Esophagus muscularis mucosa (tissue), 4 donors: ENCODE measurements at regions not wholly inside any gene's neighbourhood (a gene's known extent, or its start where the extent isn't known, plus 50 kb on each side); places are given as distances from the start of the nearest gene placed in this dataset.
"Not testable (repeated sequence)": the region's sequence is repeated elsewhere in the genome, so short reads cannot be mapped to it uniquely, and the experiment has no call there.

Experiments used
- DNase-seq: peaks from one replicate; pipeline ENCODE4 v3.0.0-alpha.2; 2017; ENCODE audit errors: extremely low spot score
- H3K27ac ChIP-seq, 4 donors: fragments of 200-600 bp; sonication (generic); replicated peaks in 1 of 4; 1 replicate in 3 of 4; 2 replicates in 1 of 4; pipeline ENCODE4 v1.5.1; 2016 to 2019; ENCODE audit warnings: mild to moderate bottlenecking in 1 of 4
- H3K27me3 ChIP-seq, 4 donors: fragments of 200-600 bp; sonication (generic); one replicate each; pipeline versions ENCODE4 v1.5.1 to v1.6.0; 2016 to 2019
- H3K36me3 ChIP-seq, 4 donors: fragments of 200-600 bp; sonication (generic); one replicate each; pipeline ENCODE4 v1.5.1; 2016 to 2019
- H3K4me1 ChIP-seq, 4 donors: fragments of 200-600 bp; sonication (generic); one replicate each; pipeline ENCODE4 v1.5.1; 2016 to 2019
- H3K4me3 ChIP-seq, 4 donors: fragments of 200-600 bp; sonication (generic); 1 replicate in 2 of 4; 2 replicates in 2 of 4; pipeline ENCODE4 v1.5.1; 2016 to 2019; ENCODE audit warnings: mild to moderate bottlenecking in 4 of 4, moderate library complexity in 1 of 4
- H3K9me3 ChIP-seq, 4 donors: fragments of 200-600 bp; sonication (generic); 1 replicate in 3 of 4; 2 replicates in 1 of 4; pipeline ENCODE4 v1.5.1; 2016 to 2019
- EP300 ChIP-seq: sonication (generic); formaldehyde crosslinking; IDR thresholded peaks from one replicate; pipeline ENCODE4 v1.6.1; 2017; ENCODE audit warnings: antibody characterized with exemption
- POLR2A ChIP-seq: fragments of 450-650 bp; IDR thresholded peaks from one replicate; pipeline ENCODE4 v1.6.1; 2017; ENCODE audit warnings: antibody characterized with exemption, moderate library complexity, mild to moderate bottlenecking, low read depth
- POLR2AphosphoS5 ChIP-seq, 2 donors: sonication (generic); formaldehyde crosslinking; IDR thresholded peaks; one replicate each; pipeline ENCODE4 v1.6.1; 2017; ENCODE audit warnings: antibody characterized with exemption in 2 of 2
- WGBS: methylation state at CpG from one replicate; pipeline ENCODE4 v1.1.5; 2018; 5-methylcytosine and 5-hydroxymethylcytosine counted together
- intact Hi-C: fragments of 100-400 bp; cut with DNase I; formaldehyde crosslinking; loops from one replicate; pipeline ENCODE4 v1.15.1; 2023
- TF ChIP-seq, protein P1 (sequence below), 3 experiments: fragments of 200-600 bp in 2 of 3; fragments of 450-650 bp in 1 of 3; sonication (generic) in 2 of 3; IDR thresholded peaks; one replicate each; pipeline ENCODE4 v1.5.1; 2017 to 2019; ENCODE audit warnings: antibody characterized with exemption in 3 of 3, mild to moderate bottlenecking in 2 of 3, moderate library complexity in 1 of 3

DNA sequence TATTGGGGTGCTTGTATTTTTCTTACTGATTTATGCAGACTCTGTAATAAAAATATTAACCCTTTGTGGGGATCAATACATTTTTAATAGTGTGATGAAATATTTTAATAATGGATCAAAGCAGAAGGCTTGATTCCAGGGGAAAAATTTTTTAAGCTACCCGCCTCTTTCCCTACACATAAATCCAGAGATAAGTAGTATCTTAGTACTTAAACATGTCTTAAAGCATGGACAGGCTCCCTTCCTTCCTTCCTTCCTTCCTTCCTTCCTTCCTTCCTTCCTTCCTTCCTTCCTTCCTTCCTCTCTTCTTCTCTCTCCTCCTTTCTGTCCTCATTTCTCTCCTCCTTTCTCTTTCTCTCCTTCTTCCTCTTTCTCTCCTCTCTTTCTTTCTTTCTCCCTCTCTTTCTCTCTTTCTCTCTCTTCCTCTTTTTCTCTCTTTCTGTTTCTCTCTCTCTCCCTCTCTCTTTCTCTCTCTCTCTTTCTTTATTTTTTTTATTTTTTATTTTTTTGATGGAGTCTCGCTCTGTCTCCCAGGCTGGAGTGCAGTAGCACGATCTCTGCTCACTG lies 78.0 kb upstream of the SPRY4 start:
- 97% methylated on average over 3 of the region's 3 CpGs for WGBS
- Histone ChIP-seq H3K9me3 (no peaks in the 10 kb centered on the region), H3K36me3 (no peaks in the 10 kb centered on the region), H3K4me3 (no peak overlapping the region), H3K4me1 (peaks cover 0 to 30% (median 24%) of the 10 kb centered on the region in 4 donors), H3K27me3 (no peaks in the 10 kb centered on the region), H3K27ac (peak overlapping the region in 2 of 4 donors; percentile 81)
- TF ChIP-seq, protein P1, sequence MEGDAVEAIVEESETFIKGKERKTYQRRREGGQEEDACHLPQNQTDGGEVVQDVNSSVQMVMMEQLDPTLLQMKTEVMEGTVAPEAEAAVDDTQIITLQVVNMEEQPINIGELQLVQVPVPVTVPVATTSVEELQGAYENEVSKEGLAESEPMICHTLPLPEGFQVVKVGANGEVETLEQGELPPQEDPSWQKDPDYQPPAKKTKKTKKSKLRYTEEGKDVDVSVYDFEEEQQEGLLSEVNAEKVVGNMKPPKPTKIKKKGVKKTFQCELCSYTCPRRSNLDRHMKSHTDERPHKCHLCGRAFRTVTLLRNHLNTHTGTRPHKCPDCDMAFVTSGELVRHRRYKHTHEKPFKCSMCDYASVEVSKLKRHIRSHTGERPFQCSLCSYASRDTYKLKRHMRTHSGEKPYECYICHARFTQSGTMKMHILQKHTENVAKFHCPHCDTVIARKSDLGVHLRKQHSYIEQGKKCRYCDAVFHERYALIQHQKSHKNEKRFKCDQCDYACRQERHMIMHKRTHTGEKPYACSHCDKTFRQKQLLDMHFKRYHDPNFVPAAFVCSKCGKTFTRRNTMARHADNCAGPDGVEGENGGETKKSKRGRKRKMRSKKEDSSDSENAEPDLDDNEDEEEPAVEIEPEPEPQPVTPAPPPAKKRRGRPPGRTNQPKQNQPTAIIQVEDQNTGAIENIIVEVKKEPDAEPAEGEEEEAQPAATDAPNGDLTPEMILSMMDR (IDR thresholded peaks at IDR 0.05) = no peak
- no peak for TF ChIP-seq POLR2AphosphoS5 (IDR thresholded peaks at IDR 0.05)
- no peak for TF ChIP-seq POLR2A
- TF ChIP-seq EP300 = no peak
- intact Hi-C loops = no loop called here
- DNase-seq = no peak

GRCh38 chr5:142400415-142400814 lies 75.6 kb upstream of the SPRY4 start:
- DNase-seq = no peak
- no peaks in the 10 kb centered on the region for H3K27me3 ChIP-seq
- H3K9me3 ChIP-seq = peaks cover 0 to 8% (median 0%) of the 10 kb centered on the region in 4 donors
- TF ChIP-seq EP300 (no peak), POLR2A (no peak), POLR2AphosphoS5 (IDR thresholded peaks at IDR 0.05) (no peak)
- TF ChIP-seq, protein P1 (IDR thresholded peaks at IDR 0.05) = no peak
- intact Hi-C loops = no loop called here
- peaks cover 0 to 23% (median 20%) of the 10 kb centered on the region in 4 donors for H3K4me1 ChIP-seq
- 90% methylated on average over 8 of the region's 8 CpGs for WGBS
- H3K36me3 ChIP-seq = no peaks in the 10 kb centered on the region
- H3K4me3 ChIP-seq = no peak overlapping the region
- no peak overlapping the region for H3K27ac ChIP-seq

GRCh38 chr5:142399891-142400290 lies 75.1 kb upstream of the SPRY4 start:
- Histone ChIP-seq H3K27ac (no peak overlapping the region), H3K27me3 (no peaks in the 10 kb centered on the region), H3K4me1 (peaks cover 0 to 19% (median 17%) of the 10 kb centered on the region in 4 donors), H3K9me3 (peaks cover 0 to 8% (median 0%) of the 10 kb centered on the region in 4 donors), H3K36me3 (no peaks in the 10 kb centered on the region), H3K4me3 (no peak overlapping the region)
- TF ChIP-seq POLR2A (no peak), POLR2AphosphoS5 (IDR thresholded peaks at IDR 0.05) (no peak), EP300 (no peak)
- TF ChIP-seq, protein P1 (IDR thresholded peaks at IDR 0.05) = no peak
- intact Hi-C loops = no loop called here
- no peak for DNase-seq
- 71% methylated on average over 2 of the region's 2 CpGs for WGBS

DNA sequence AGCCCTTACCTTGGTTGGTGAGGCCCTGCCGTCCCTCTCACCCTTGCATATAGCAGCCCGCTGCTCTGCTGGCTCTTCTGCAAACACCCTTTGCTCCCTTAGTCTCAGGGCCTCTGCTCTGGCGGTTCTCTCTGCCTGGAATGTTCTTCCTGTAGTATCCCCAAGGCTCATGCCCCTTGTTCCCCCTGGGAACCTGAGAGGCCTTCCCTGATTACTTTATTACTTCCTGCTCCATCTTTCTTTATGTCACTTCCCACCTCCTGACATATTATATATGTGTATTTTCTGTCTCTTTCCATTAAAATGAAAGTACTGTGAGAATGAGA lies 73.9 kb upstream of the SPRY4 start:
- peaks cover 0 to 8% (median 0%) of the 10 kb centered on the region in 4 donors for H3K9me3 ChIP-seq
- H3K4me1 ChIP-seq = peaks cover 0 to 7% (median 5%) of the 10 kb centered on the region in 4 donors
- no peak for DNase-seq
- intact Hi-C loops = no loop called here
- H3K36me3 ChIP-seq = no peaks in the 10 kb centered on the region
- 80% methylated on average over 3 of the region's 3 CpGs for WGBS
- TF ChIP-seq POLR2AphosphoS5 (IDR thresholded peaks at IDR 0.05) (no peak), POLR2A (no peak), EP300 (no peak)
- TF ChIP-seq, protein P1 (IDR thresholded peaks at IDR 0.05) = no peak
- no peak overlapping the region for H3K27ac ChIP-seq
- H3K4me3 ChIP-seq = no peak overlapping the region
- no peaks in the 10 kb centered on the region for H3K27me3 ChIP-seq

GRCh38 chr5:142398011-142398729 lies 73.3 kb upstream of the SPRY4 start:
- DNase-seq, H3K4me1 ChIP-seq, intact Hi-C loops, H3K27me3 ChIP-seq, H3K9me3 ChIP-seq, H3K36me3 ChIP-seq, H3K27ac ChIP-seq, H3K4me3 ChIP-seq: not testable (repeated sequence)
- WGBS = 95% methylated on average over 13 of the region's 13 CpGs
